ENCODE measurements at regions not wholly inside any gene's neighbourhood (a gene's known extent, or its start where the extent isn't known, plus 50 kb on each side); places are given as distances from the start of the nearest gene placed in this dataset.

- Histone ChIP-seq H3K4me1 (ENCODE audit: insufficient read depth, low read length, poor library complexity, severe bottlenecking) (no peaks in the 10 kb centered on the region), H3K27ac (ENCODE audit: low read depth, low read length, poor library complexity, severe bottlenecking) (no peak overlapping the region), H3K9me3 (ENCODE audit: low read length) (no peaks in the 10 kb centered on the region), H2AFZ (ENCODE audit: low read length) (no peak overlapping the region), H4K20me1 (ENCODE audit: insufficient read depth, low read length) (no peaks in the 10 kb centered on the region), H3K9me2 (ENCODE audit: insufficient read depth, low read length) (no peaks in the 10 kb centered on the region; the same call in 1 of the 2 replicates), H3K36me3 (ENCODE audit: insufficient read depth, low read length) (no peaks in the 10 kb centered on the region), H3K4me3 (ENCODE audit: low read depth, low read length, poor library complexity, severe bottlenecking) (no peak overlapping the region), H3K4me2 (ENCODE audit: low read length) (no peak overlapping the region), H3K79me2 (ENCODE audit: insufficient read depth, low read depth, low read length) (no peaks in the 10 kb centered on the region)
- BruUV-seq (replicated peaks): no TSS peak
- intact Hi-C loops (cut with micrococcal nuclease; ENCODE audit: unreplicated experiment): no loop called here
- ChIA-PET POLR2A (interaction anchor here (0.5 kb wide), 1 partner anchor 249 kb away, joined by 3 read pairs; no protein-coding TSS in a partner anchor), CTCF (ENCODE audit: unreplicated experiment) (no interaction called here)
- TF ChIP-seq EZH2phosphoT487 (IDR thresholded peaks at IDR 0.05; ENCODE audit: borderline replicate concordance, low read depth, low read length) (no peak), CTCF (conservative IDR thresholded peaks at IDR 0.05; ENCODE audit: low read length) (no peak)
- no peak for DNase-seq (ENCODE audit: low spot score)
Observed at GRCh38 chr21:38186661-38187270, 70.0 kb upstream of the KCNJ15 start.

DNA sequence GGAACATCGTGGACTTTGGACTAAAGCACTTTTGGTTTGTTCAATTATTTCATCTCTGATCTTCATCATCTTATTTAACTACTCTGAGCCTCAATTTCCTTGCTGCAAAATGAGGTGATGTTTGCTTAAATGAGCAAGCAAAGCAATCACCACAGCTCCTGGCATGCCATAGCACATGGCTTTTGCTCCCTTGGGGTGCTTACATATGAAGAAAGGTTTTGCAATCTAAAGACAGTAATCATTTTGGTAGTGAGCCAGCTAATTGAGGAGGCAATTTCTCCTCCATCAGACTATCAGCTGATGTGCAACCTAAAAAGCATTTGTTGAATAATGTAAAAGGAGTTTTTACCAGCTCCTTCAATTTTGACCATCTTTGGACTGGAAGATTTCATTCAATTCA is 68.8 kb upstream of the KCNJ15 start:
- Histone ChIP-seq H3K79me2 (ENCODE audit: insufficient read depth, low read depth, low read length) (no peaks in the 10 kb centered on the region), H3K4me1 (ENCODE audit: insufficient read depth, low read length, poor library complexity, severe bottlenecking) (no peaks in the 10 kb centered on the region), H3K9me2 (ENCODE audit: insufficient read depth, low read length) (no peaks in the 10 kb centered on the region; the same call in 1 of the 2 replicates), H3K27ac (ENCODE audit: low read depth, low read length, poor library complexity, severe bottlenecking) (no peak overlapping the region), H2AFZ (ENCODE audit: low read length) (no peak overlapping the region), H3K4me3 (ENCODE audit: low read depth, low read length, poor library complexity, severe bottlenecking) (no peak overlapping the region), H3K36me3 (ENCODE audit: insufficient read depth, low read length) (no peaks in the 10 kb centered on the region), H4K20me1 (ENCODE audit: insufficient read depth, low read length) (no peaks in the 10 kb centered on the region), H3K9me3 (ENCODE audit: low read length) (no peaks in the 10 kb centered on the region), H3K4me2 (ENCODE audit: low read length) (no peak overlapping the region)
- intact Hi-C loops (cut with micrococcal nuclease; ENCODE audit: unreplicated experiment): no loop called here
- BruUV-seq (replicated peaks): no TSS peak
- no peak for DNase-seq (ENCODE audit: low spot score)
- ChIA-PET CTCF (ENCODE audit: unreplicated experiment) (interaction anchor here (0.5 kb wide), 1 partner anchor 337 kb away, joined by 7 read pairs; no protein-coding TSS in a partner anchor), POLR2A (no interaction called here)
- TF ChIP-seq EZH2phosphoT487 (IDR thresholded peaks at IDR 0.05; ENCODE audit: borderline replicate concordance, low read depth, low read length) (no peak), CTCF (conservative IDR thresholded peaks at IDR 0.05; ENCODE audit: low read length) (no peak)

GRCh38 chr21:38196036-38196435 is 60.8 kb upstream of the KCNJ15 start:
- Histone ChIP-seq H3K4me1 (ENCODE audit: insufficient read depth, low read length, poor library complexity, severe bottlenecking) (no peaks in the 10 kb centered on the region), H3K27ac (ENCODE audit: low read depth, low read length, poor library complexity, severe bottlenecking) (no peak overlapping the region), H2AFZ (ENCODE audit: low read length) (no peak overlapping the region), H3K9me3 (ENCODE audit: low read length) (no peaks in the 10 kb centered on the region), H3K4me3 (ENCODE audit: low read depth, low read length, poor library complexity, severe bottlenecking) (no peak overlapping the region), H4K20me1 (ENCODE audit: insufficient read depth, low read length) (no peaks in the 10 kb centered on the region), H3K79me2 (ENCODE audit: insufficient read depth, low read depth, low read length) (no peaks in the 10 kb centered on the region), H3K4me2 (ENCODE audit: low read length) (no peak overlapping the region), H3K36me3 (ENCODE audit: insufficient read depth, low read length) (no peaks in the 10 kb centered on the region), H3K9me2 (ENCODE audit: insufficient read depth, low read length) (no peaks in the 10 kb centered on the region)
- ChIA-PET POLR2A (no interaction called here), CTCF (ENCODE audit: unreplicated experiment) (no interaction called here)
- TF ChIP-seq EZH2phosphoT487 (IDR thresholded peaks at IDR 0.05; ENCODE audit: borderline replicate concordance, low read depth, low read length): no peak
- TF ChIP-seq CTCF (conservative IDR thresholded peaks at IDR 0.05; ENCODE audit: low read length): no peak
- intact Hi-C loops (cut with micrococcal nuclease; ENCODE audit: unreplicated experiment): no loop called here
- DNase-seq (ENCODE audit: low spot score): no peak
- BruUV-seq (replicated peaks): no TSS peak

Measured in OCI-LY7 (cell line).